ENCODE measurements at regions not wholly inside any gene's neighbourhood (a gene's known extent, or its start where the extent isn't known, plus 50 kb on each side); places are given as distances from the start of the nearest gene placed in this dataset.

GRCh38 chr5:2603272-2603575, 148.3 kb downstream of the IRX2 start:
- no peak for TF ChIP-seq CTCF (IDR thresholded peaks at IDR 0.05; ENCODE audit: low read depth, low read length, missing control alignments)
- Histone ChIP-seq H3K36me3 (replicated peaks) (no peaks in the 10 kb centered on the region), H3K27me3 (replicated peaks) (no peaks in the 10 kb centered on the region), H3K4me3 (ENCODE audit: low read depth, low read length) (no peak overlapping the region), H3K27ac (no peak overlapping the region)
- no peak for DNase-seq
- in situ Hi-C loops (cut with HindIII; ENCODE audit: low pct_ligation_motif_present, low sequenced_read_pairs): no loop called here

- no peak overlapping the region for H3K27ac ChIP-seq
- DNase-seq: no peak
- in situ Hi-C loops (cut with HindIII; ENCODE audit: low pct_ligation_motif_present, low sequenced_read_pairs): no loop called here
- no peak overlapping the region for H3K4me3 ChIP-seq (ENCODE audit: low read depth, low read length)
- TF ChIP-seq CTCF (IDR thresholded peaks at IDR 0.05; ENCODE audit: low read depth, low read length, missing control alignments): no peak
- no peaks in the 10 kb centered on the region for H3K36me3 ChIP-seq (replicated peaks)
- H3K27me3 ChIP-seq (replicated peaks): no peaks in the 10 kb centered on the region
These were observed 148.8 kb downstream of the IRX2 start for GRCh38 chr5:2602451-2603271.

GRCh38 chr5:2598503-2598902, 153.0 kb downstream of the IRX2 start:
- no peaks in the 10 kb centered on the region for H3K27me3 ChIP-seq (replicated peaks)
- DNase-seq: no peak
- no peak overlapping the region for H3K4me3 ChIP-seq (ENCODE audit: low read depth, low read length)
- H3K36me3 ChIP-seq (replicated peaks): no peaks in the 10 kb centered on the region
- H3K27ac ChIP-seq: no peak overlapping the region
- in situ Hi-C loops (cut with HindIII; ENCODE audit: low pct_ligation_motif_present, low sequenced_read_pairs): no loop called here
- TF ChIP-seq CTCF (IDR thresholded peaks at IDR 0.05; ENCODE audit: low read depth, low read length, missing control alignments): no peak

GRCh38 chr5:2594701-2595100, 156.8 kb downstream of the IRX2 start:
- Histone ChIP-seq H3K4me3 (ENCODE audit: low read depth, low read length) (no peak overlapping the region), H3K27me3 (replicated peaks) (no peaks in the 10 kb centered on the region), H3K36me3 (replicated peaks) (no peaks in the 10 kb centered on the region), H3K27ac (no peak overlapping the region)
- DNase-seq: no peak
- in situ Hi-C loops (cut with HindIII; ENCODE audit: low pct_ligation_motif_present, low sequenced_read_pairs): no loop called here
- no peak for TF ChIP-seq CTCF (IDR thresholded peaks at IDR 0.05; ENCODE audit: low read depth, low read length, missing control alignments)

GRCh38 chr5:2592766-2593165, 158.7 kb downstream of the IRX2 start:
- Histone ChIP-seq H3K27ac (no peak overlapping the region), H3K36me3 (replicated peaks) (no peaks in the 10 kb centered on the region), H3K27me3 (replicated peaks) (no peaks in the 10 kb centered on the region), H3K4me3 (ENCODE audit: low read depth, low read length) (no peak overlapping the region)
- no peak for TF ChIP-seq CTCF (IDR thresholded peaks at IDR 0.05; ENCODE audit: low read depth, low read length, missing control alignments)
- no peak for DNase-seq
- in situ Hi-C loops (cut with HindIII; ENCODE audit: low pct_ligation_motif_present, low sequenced_read_pairs): no loop called here

All from brain microvascular endothelial cell (primary cell).